Activated CD8-positive, alpha-beta memory T cell treated with anti-CD3 and anti-CD28 coated beads, Interleukin-2, amount 50 U/mL, for 48 hours (primary cell): ENCODE measurements at regions not wholly inside any gene's neighbourhood (a gene's known extent, or its start where the extent isn't known, plus 50 kb on each side); places are given as distances from the start of the nearest gene placed in this dataset.

Source experiments
- DNase-seq: peaks from one replicate; pipeline ENCODE4 v3.0.0-alpha.2; 2020

DNA sequence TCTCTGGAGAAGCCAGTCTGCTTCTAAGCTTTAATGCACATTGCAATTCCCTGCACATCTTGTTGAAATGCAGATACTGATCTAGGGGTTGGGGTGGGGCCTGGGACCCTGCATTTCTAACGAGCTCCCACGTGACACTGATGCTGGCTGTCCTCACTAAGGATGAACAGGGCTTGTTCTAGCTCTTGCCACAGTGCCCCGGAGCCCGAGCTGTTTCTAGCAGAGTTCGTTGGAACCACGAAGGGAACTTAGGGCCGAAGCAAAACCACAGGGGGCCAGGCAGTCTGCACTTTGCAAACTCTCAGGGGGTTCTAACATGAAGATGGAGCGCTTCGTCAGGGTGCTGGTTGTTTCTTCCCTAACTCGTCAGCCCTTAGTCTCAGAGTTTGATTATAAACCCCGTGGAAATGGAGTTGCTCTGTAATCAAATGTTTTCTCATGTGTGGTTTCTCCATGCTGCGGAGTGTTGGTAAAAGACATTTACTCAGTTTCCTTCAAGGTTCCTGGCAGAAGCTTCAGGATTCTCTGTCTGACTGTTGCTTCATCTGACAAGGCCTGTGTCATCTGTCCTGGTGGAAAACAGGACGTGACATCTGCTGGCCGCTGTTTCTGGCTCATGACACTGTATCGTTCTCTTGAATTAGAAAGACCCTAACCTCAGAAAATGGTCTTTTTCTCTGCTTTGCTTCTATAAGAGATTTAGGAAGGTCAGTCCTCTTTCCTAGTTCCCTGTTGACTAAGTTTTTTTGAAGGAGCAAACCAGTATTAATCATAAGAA lies 221.5 kb downstream of the TEX29 start:
- DNase-seq: no peak

DNA sequence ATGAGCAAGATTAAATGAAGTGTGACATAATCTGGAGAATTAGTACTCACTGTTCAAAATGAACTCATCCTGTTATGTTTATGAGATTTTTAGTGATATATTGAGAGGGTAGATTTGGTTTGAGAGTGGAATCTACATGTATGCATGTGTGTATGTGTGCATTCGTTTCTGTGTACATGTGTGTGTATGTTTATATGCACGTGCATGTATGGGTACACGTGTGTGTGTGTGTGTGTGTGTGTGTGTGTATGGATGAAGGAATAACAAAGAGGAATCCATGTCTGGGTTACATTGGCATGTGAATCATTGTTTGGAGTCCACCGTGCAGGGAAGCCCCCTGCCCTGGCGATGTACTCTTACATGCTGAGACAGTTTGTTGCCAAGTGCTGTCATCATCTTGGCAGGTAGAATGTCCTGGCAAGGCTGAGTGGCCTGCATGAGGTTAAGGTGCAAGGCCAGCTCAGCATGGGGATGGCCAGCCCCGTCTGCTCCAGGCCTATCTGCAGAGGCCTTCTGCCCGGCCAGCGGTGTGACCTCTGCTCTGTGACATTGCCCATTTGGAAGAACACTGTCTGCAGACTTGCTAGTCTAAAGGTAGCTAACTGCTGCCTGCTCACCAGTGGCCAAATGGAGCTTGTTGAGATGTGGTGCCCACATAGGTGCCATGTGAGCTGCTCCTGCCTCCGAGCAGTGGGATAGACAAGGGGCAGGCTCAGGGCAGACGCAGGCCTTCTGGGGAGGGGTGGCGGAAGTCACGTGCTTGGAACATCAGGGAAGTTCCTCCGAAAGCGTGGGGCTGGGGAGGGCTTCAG lies 222.3 kb downstream of the TEX29 start:
- no peak for DNase-seq

DNA sequence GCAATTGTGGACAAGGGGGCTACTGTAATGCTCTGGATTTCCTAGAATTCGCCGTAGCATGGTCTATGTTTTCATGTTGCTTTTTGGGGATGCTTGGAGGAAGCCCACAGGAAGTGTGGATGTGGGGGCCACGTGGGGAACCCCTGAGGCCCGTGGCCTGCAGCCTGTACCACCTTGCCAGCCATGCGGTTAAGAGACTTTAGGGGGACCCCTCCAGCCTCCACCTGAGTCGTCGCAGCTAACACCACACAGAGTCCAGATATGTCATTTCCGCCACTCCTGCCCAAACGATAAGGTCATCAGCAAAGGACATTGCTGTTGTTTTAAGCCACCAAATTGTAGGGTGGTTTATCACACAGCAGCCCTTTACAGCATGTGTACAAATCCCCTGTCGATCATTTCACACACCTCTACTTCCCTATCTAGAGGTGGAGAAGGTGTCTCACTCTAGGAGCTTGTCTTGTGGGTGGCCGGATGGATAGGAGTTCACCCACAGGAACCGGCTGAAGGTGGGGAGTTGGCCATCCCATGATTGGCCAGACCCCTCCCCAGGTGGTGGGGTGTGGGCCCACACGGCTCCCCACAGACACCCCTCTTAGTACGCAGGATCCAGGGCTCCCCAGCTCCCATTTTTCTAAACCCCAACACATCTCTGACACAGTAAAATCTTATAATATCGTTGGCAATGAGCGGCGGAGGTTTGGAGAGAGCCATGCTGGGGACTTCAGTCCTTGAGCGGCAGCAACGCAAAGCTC lies 226.7 kb downstream of the TEX29 start:
- DNase-seq: no peak

DNA sequence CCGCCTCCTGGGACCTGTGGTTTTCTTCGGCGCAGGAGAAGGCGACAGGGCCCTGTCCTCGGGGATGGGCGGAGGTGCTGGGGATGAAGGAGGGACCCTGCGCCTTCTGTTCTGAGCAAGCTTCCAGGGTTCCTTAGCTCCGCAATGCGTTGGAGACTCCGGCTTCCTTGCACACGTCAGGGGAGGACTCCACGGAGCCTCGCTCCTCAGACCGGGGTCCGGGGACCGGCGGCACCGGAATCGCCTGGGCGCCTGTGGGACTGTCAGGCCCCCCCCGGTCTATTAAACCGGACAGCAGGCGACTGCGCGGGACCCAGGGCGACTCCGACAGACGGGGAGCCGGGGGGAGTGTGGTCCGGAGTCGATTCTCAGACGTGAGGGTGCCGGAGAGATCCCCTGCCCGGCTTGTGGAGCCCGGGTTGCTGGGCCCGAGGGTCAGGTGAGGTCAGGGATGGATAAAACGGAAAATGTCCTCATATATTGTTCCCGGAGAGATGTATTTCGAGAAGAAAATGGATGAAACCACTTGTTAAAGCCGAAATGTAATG lies 227.4 kb downstream of the TEX29 start:
- no peak for DNase-seq

DNA sequence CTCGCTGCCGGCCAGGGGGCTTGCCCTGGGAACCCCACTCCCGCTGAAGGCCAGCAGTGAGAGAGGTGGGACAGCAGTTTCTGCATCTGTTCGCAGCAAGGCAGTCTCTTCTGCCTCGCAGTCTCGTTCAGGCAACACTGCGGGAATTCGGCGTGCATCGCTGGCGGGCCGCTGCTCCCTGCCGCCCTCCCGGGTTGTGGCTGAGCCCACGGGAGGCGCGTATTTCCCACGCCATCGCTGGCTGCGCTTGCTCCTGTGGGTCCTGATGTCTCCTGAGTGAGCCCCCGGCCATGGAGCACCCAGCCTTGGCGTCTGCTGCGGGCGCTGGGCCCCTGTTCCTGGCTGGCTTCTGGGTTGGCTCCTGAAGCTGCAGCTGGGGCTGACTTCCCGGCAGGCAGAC lies 227.9 kb downstream of the TEX29 start:
- DNase-seq: no peak

DNA sequence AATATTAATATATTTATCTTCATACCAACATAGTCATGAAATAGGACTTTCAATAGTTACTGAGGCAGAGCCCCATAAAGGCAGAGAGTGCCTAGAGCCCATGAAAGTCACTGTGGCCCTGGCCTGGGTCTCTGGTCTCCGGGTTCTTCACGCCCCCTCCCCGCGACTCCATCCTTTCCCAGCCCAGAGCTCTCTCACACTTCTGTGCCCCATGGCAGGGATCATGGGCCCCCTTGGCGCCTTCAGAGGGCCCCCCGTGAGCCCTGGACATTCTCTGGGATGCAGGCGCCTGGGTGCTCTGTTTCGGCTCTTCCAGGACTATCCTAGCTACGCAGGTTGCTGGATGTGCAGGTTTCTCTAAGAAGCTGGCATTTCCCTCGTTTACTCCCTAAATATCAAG lies 228.4 kb downstream of the TEX29 start:
- no peak for DNase-seq

DNA sequence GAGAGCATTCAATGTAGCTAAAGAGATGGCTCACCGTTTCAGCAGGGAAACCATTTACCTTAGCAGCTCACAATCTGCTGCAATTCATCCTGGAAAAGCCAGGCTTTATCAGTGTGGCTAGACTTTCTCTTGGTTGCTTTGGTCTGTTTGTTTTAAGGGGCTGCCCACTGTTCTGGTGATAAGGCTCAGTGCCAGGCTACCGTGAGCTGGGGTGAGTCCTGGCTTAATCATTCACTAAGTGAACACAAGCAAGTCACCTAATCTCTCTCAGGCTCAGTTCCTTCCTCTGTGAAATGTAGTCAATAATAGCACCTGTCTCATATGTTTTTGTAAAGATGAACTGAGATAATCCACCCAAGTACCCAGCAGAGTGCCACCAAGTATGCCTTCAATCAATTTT lies 229.0 kb downstream of the TEX29 start:
- DNase-seq: no peak

DNA sequence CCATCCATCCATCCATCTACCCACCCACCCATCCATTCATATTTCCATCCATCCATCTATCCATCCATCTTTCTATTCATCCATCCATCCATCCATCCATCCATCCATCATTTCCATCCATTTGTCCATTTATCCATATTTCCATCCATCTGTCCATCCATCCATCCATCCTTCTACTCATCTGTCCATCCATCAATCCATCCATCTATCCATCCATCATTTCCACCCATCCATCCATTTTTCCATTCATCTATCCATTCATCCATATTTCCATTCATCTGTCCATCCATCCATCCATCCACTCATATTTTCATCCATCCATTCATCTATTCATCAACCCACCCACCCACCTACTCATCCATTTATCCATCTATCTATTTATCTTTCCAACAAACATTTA lies 229.6 kb downstream of the TEX29 start:
- DNase-seq: no peak

DNA sequence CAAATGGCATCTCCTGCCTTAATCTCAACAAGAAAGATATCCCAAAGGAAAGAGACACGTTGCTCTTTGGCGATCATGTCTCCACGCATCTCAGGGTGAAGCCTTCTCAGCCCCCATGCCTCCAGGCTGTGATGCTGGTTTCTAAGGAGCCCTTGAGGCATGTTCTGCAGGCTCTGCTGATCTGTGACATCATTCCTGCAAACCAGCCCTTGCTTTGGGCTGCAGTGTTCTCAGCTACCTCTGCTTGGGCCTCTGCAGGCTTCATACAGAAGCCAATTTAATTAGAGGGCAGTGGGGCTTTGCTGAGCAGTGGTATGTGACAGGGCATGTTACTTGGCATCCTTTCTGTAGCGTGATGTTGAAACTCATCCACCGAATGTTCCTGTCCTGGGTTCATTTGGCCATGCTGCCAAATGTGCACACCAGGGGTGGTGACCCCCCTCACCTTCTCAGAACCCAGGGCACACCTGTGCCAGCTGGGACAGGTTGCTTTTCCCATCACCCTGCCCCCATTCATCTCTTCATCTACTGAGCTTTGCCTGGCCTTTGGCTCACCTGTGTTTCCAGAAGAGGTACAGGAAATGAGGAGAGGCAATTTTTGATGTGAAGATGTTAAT lies 230.9 kb downstream of the TEX29 start:
- DNase-seq: no peak

DNA sequence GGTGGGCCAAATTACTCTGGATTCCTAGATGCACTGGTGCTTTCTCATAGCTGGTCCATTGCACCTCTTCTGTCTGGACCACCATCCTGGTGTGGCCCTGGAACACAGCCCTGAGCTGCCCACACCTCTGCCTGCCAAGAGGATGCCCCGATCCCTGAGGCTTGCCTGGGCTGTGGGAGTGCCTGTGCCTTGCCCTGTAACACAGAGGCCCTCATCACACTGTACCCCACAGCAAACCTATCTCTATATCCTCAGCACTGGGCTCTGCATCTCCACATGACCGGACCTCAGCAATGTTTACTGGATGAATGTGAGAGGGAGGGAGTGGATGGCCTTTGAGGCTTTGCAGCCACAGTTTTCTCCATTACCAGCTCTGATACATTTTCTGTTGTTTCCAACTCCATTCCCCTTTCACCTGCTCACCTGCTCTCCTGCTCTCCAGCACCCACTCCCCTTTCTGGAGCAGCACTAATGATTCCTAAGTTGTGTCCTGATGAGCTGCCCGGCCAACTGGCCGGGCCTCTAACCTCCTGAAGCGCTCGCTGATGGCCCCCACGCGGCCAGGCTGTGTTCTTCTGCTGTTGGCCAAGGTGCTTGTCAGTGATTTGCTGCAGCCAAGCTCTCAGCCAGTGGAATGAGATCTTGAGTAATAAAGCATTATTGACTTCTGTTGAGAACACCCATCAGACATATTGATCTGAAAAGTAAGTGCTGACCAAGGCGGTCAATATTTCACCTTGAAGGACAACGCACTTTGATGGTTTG lies 232.6 kb downstream of the TEX29 start:
- DNase-seq: no peak

DNA sequence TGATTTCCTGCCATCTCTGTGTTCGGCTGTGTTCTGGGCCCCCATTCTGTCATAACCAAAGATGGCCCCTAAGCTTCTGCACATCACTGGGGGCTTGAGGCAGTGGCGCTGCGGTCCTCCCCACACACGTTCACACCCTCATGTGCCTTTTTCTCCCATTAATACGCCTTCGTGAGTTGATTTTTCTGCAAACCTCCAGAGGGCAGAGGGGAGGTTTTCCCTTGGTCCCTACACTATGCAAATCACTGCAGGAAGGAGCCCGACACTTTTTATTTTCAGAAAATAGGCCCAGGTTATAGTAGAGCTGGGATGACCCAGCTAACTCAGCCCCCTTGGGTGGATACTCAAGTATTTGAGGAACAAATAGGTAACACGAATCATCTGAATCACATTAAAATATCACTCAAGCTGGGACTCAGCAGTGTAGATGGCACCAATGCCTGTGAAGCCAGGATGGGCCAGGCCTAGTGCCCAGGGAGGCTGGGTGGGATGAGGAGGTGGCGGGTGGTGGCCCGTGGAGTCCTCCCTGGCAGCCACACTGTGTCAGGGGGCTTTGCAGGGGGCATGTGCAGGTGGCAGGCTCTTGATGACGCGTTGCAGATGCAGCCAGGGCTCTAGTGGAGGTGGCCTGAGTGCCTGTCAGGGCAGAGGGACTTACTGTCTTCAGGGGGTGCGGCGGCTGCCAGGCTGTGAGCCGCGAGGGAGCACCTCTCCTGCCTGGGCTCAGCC lies 234.3 kb downstream of the TEX29 start:
- DNase-seq: no peak

DNA sequence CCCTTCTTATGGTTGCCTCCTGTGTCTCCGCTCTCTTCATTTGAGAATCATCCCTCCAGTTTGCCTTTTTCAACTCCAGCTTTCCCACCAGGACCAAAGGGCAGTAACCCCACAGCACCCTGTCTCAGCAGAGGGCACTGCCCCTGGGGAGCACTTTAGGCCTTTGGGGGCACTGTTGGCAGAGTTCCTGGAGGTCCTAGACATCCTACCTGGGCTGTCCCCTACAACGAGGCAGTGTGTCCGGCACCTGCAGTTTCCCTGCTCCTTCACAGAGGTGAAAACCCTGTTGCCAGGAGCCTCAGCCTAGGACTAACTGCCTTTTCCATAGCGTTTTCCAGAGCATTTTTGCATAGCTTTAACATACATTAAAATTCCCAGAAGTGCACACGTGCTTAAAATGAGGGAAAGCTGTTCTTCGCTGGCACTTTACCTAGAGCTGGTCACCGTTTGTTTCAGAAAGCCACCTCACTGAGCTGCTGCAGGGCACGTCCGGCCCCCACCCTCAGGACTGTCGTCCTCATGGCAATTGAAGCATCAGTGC lies 234.9 kb downstream of the TEX29 start:
- no peak for DNase-seq

DNA sequence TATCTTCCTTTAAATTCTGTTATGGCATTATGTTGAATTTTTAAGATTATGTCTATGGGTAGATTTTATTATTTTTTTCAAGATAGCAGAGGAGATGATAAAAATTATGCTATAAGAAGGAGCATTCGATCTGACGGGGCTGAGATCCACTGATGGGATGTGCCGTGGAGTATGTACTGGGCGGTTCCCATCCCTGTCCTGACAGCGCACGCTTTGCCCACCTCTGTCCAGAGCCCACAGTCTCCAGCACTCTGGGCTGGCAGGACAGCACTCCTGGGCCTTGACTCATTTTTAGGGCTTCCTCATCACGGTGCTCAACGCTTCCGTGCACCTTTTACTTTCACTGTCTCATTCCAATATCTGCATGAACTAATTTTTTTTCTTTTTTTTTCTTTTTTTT lies 235.5 kb downstream of the TEX29 start:
- no peak for DNase-seq

DNA sequence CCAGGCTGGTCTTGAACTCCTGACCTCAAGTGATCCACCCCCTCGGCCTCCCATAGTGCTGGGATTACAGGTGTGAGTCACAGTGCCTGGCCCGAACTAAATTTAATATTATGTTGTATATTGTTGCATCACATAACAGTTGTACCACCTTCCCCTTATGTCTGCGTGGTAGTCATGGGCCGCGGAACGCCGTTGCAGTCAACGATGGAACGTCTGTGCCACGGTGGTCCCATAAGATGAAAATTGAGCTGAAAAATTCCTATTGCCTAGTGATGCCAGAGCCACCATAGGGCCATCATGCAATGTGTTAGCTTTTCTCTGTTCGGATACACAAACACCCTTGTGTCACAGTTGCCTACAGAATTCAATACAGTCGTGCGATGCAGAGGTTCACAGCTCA lies 236.1 kb downstream of the TEX29 start:
- no peak for DNase-seq

DNA sequence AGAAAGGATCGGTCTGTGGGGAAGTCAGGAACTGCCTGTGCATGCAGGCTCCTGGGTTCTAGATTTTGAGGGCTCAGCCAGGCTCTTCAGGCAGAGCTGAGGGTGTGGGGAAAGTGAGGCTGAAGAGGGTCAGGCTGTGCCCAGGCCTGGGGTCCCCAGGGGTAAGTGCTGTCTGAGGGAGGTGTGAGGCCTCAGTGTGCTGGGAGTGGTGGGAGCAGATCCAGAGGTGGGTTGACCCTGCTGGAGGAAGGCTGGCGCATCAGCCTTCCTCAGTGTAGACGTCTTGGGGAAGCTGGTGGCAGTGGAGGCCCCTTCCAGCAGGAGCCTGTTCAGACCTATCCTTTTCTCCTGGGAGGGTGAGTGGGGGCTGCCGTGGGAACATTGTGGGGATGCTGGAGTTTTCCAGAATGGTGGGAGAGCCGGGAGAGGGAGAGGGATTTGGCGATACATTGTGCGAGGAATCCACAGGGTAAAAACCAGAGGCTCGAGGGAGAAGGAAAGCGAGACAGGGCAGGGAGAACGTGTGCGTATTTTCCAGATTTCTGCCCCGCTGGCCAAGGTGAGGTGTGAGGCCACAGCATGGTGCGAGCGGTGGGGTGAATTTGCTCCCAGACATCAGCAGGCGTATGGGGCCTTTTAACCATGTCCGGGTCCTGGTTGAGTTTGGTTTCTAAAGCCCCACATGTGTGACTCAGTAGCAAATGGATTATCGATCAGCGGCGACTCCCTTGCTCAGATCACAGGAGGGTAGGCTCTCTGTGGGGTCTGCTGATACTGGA lies 237.7 kb downstream of the TEX29 start:
- DNase-seq: no peak

DNA sequence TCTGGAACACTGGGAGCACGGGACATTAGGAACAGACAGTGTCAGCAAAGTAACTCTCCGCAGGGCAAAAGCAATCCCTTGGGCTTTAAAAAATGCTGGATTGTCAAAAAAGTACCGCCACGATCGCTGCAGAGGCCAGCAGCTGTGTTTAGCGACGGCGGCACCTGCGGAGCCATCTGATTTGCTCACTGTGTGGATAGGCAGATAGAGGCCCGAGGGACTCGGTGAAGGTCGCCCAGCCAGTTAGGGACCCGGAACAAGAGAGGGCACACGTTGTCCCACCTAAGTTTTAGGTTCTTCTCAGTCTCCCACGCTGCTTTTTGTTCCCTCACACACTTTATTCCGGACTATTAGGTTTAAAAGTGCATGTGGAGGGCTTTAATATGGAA lies 238.3 kb downstream of the TEX29 start:
- no peak for DNase-seq

DNA sequence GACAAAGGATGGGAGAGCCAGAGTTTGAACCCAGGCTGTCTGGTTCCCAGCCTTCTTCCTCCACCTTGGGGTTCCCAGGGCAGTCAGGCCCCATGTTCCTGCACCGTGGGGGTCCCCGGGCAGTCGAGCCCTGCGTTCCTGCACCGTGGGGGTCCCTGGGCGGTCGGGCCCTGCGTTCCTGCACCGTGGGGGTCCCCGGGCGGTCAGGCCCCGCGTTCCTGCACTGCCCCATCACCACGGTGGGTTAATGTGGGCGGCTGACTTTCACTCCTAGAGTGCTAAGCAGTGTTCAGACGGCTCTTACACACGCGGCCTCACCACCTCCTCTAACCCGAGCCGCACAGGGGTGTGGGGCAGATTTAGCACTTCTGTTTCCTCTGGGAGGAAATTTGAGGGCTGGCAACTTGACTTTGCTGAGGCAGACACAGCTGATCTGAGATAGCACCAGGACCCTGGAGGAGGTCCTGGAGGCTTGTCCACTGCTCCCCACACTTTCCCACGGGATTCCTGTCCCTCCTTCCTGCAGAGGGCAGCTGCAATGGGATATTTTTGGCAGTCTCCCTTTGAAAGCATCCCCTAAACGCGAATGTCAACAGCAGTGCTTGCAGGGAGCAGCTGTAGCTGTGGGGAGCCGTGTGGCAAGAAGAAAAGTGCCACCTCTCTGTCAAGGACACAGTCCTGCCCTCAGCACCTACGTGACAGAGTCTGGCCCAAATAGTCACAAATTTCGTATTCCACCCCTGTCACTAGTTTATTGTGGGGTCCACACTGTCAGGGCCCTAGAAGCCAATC lies 239.4 kb downstream of the TEX29 start:
- no peak for DNase-seq

DNA sequence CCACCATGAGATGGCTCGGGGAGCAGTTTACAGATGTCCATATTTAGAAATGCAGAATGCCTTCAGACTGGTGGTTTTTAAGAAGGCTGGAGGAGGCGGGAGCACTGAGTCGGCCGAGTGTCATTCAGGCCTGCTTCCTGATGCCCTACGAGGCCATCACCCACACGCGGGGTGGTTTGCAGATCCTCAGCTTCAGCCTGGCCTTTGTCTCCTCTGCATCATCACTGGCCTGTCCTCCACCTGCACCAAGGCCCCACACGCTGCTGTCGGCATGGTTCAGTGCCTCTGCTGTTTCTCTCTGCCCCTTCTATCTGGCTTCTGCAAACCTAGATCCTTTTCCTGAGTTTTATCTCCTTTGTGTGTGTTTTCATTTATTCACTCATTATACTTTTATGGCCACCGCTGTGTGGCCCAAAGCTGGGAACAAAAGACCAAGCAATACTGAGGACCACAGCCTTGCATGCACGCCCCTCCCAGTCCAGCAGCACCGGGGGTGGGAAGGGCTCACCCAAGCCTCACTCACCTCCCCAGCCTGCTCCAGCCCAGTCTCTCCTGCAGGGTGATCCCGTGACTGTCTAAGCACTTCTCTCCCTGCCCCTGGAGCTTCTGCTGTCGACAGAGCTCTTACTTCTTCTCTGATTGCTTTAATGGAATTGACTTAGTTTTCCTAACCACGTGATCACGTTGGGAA lies 240.8 kb downstream of the TEX29 start:
- DNase-seq: no peak

DNA sequence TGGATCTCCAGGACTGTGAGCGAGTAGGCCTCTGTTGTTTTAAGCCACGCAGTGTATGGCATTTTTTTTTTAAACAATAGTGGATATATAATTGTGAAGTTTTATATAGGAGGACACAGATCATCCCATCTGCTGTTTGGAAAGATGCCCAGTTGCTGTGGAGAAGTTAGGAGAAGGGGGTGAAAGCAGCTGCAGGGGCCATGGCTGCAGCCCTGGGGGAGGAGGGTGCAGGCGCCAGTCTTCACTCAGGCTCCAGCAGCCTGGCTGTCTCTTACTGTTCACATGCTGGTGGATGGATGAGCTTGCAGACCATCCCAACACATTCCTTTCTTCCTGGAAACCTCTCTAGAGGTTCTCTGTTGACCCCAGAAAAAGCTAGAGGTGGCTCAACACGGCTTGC lies 242.3 kb downstream of the TEX29 start:
- no peak for DNase-seq
